DOHH2 (cell line): ENCODE measurements at regions not wholly inside any gene's neighbourhood (a gene's known extent, or its start where the extent isn't known, plus 50 kb on each side); places are given as distances from the start of the nearest gene placed in this dataset.

ENCODE experiments used
- H3F3A ChIP-seq: fragments of 200-600 bp; sonication (generic), shearing (Covaris generic); 2 replicates; pipeline ENCODE4 v1.6.0; 2016; ENCODE audit warnings: antibody characterized with exemption, mild to moderate bottlenecking; ENCODE audit not compliant: control insufficient read depth, insufficient read depth
- H3K27ac ChIP-seq: fragments of 200-600 bp; sonication (generic); 2 replicates; pipeline ENCODE4 v1.5.1; 2014; ENCODE audit warnings: low read depth, mild to moderate bottlenecking, low read length, moderate library complexity
- H3K27me3 ChIP-seq: fragments of 200-600 bp; sonication (generic); 2 replicates; pipeline ENCODE4 v1.6.1; 2014; ENCODE audit warnings: mild to moderate bottlenecking, low read length, mixed read lengths; ENCODE audit not compliant: control insufficient read depth
- H3K36me3 ChIP-seq: fragments of 200-600 bp; sonication (generic); 2 replicates; pipeline ENCODE4 v1.6.1; 2014; ENCODE audit warnings: mild to moderate bottlenecking, low read length, moderate library complexity, mixed read lengths; ENCODE audit not compliant: control insufficient read depth
- H3K4me1 ChIP-seq: fragments of 200-600 bp; sonication (generic); 2 replicates; pipeline ENCODE4 v1.6.1; 2014; ENCODE audit warnings: mild to moderate bottlenecking, low read length, mixed read lengths; ENCODE audit not compliant: control insufficient read depth
- H3K4me2 ChIP-seq: fragments of 200-600 bp; sonication (generic); 2 replicates; pipeline ENCODE4 v1.6.0; 2014; ENCODE audit warnings: mild to moderate bottlenecking, low read length, moderate library complexity
- H3K4me3 ChIP-seq: fragments of 200-600 bp; sonication (generic); 2 replicates; pipeline ENCODE4 v1.5.1; 2014; ENCODE audit warnings: mild to moderate bottlenecking, low read length, mixed read lengths
- H3K79me2 ChIP-seq: fragments of 200-600 bp; sonication (generic); 2 replicates; pipeline ENCODE4 v1.6.1; 2014; ENCODE audit warnings: mild to moderate bottlenecking, low read length, mixed read lengths; ENCODE audit not compliant: control insufficient read depth
- H3K9me2 ChIP-seq: fragments of 200-600 bp; sonication (generic); replicated peaks from 2 replicates; pipeline ENCODE4 v1.6.1; 2014; ENCODE audit warnings: mild to moderate bottlenecking, low read length, mixed read lengths; ENCODE audit not compliant: control insufficient read depth
- H3K9me3 ChIP-seq: fragments of 200-600 bp; sonication (generic); 2 replicates; pipeline ENCODE4 v1.6.1; 2014; ENCODE audit warnings: antibody characterized with exemption, low read length, mixed read lengths; ENCODE audit not compliant: control insufficient read depth, insufficient read depth
- H4K20me1 ChIP-seq: fragments of 200-600 bp; sonication (generic); 2 replicates; pipeline ENCODE4 v1.6.0; 2014; ENCODE audit warnings: low read depth, mild to moderate bottlenecking, antibody characterized with exemption, low read length, moderate library complexity; ENCODE audit not compliant: control insufficient read depth, insufficient read depth
- EZH2phosphoT487 ChIP-seq: fragments of 200-600 bp; sonication (generic); IDR thresholded peaks from 2 replicates; pipeline ENCODE4 v1.6.1; 2017; ENCODE audit warnings: borderline replicate concordance, mild to moderate bottlenecking, antibody characterized with exemption, low read length, moderate library complexity, mixed read lengths
- TF ChIP-seq, protein P1 (sequence below): fragments of 200-600 bp; sonication (generic); IDR thresholded peaks from one replicate; pipeline ENCODE4 v1.5.1; 2014; ENCODE audit warnings: antibody characterized with exemption, mild to moderate bottlenecking, low read depth, low read length; ENCODE audit not compliant: poor library complexity, severe bottlenecking

DNA sequence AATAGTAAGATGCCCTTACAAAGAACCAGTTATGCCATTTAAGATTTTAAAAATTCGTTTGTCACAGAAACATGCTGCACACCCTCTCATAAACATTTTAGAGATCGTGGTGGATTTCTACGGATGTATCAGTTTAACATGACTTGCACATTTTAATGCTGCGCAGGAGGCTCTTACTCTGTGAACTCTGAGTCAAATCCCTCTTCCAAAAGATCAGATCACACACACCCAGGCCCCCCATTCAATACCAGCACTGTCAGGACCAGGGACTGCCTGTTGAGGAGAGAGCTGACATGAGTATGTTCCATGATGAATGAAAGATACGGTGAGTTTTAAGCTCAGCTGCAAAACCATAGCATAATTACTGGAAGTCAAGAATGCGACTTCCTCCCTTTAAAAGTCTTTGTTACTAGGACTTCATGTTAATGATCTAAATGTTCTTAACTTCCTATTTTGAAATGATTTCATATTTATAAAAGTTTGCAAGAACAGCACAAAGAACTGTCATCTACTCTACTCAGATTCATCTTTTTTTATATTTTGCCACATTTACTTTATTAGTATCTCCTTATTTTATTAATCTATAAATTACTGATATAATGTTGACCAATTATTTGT lies 500.2 kb downstream of the GLRX3 start:
- H3K4me3 ChIP-seq = no peak overlapping the region
- no peak overlapping the region for H3K4me2 ChIP-seq
- H3F3A ChIP-seq = no peaks in the 10 kb centered on the region
- H3K79me2 ChIP-seq = no peaks in the 10 kb centered on the region
- no peaks in the 10 kb centered on the region for H3K9me3 ChIP-seq
- H3K9me2 ChIP-seq = no peaks in the 10 kb centered on the region
- no peak for TF ChIP-seq EZH2phosphoT487
- TF ChIP-seq, protein P1, sequence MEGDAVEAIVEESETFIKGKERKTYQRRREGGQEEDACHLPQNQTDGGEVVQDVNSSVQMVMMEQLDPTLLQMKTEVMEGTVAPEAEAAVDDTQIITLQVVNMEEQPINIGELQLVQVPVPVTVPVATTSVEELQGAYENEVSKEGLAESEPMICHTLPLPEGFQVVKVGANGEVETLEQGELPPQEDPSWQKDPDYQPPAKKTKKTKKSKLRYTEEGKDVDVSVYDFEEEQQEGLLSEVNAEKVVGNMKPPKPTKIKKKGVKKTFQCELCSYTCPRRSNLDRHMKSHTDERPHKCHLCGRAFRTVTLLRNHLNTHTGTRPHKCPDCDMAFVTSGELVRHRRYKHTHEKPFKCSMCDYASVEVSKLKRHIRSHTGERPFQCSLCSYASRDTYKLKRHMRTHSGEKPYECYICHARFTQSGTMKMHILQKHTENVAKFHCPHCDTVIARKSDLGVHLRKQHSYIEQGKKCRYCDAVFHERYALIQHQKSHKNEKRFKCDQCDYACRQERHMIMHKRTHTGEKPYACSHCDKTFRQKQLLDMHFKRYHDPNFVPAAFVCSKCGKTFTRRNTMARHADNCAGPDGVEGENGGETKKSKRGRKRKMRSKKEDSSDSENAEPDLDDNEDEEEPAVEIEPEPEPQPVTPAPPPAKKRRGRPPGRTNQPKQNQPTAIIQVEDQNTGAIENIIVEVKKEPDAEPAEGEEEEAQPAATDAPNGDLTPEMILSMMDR = no peak
- no peaks in the 10 kb centered on the region for H3K27me3 ChIP-seq
- no peaks in the 10 kb centered on the region for H4K20me1 ChIP-seq
- H3K4me1 ChIP-seq = no peaks in the 10 kb centered on the region
- no peaks in the 10 kb centered on the region for H3K36me3 ChIP-seq
- no peak overlapping the region for H3K27ac ChIP-seq

DNA sequence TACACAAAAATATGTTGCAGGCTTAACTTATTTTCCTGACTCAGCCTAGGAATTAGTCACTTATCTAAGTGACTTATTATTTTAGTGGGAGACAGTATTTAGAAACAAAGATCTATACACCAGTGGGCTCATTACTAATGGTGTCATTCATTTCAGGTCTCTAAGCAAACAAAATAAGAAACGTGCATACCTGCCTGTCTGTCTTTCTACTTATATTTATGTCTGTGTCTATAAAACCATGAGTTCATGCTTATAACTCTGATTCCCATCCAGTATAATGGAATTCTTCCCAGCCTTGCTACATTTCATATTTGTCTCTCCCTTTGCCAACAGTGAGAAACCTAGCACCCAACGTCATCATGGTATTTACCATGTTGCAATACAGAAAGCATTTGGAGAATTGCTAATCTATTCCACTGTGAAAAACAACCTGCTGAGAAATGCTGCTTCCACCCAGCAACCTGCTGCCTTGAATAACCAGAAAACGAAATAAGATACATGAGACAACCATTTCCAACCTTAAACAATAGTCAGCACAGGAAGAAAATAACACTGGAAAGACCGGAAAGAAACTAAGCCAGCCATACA lies 501.0 kb downstream of the GLRX3 start:
- H3K79me2 ChIP-seq = no peaks in the 10 kb centered on the region
- H3K9me2 ChIP-seq = no peaks in the 10 kb centered on the region
- no peaks in the 10 kb centered on the region for H3K4me1 ChIP-seq
- no peaks in the 10 kb centered on the region for H4K20me1 ChIP-seq
- no peaks in the 10 kb centered on the region for H3K36me3 ChIP-seq
- no peaks in the 10 kb centered on the region for H3K9me3 ChIP-seq
- no peak overlapping the region for H3K4me3 ChIP-seq
- H3F3A ChIP-seq = no peaks in the 10 kb centered on the region
- TF ChIP-seq, protein P1 = no peak
- no peak for TF ChIP-seq EZH2phosphoT487
- H3K27ac ChIP-seq = no peak overlapping the region
- H3K4me2 ChIP-seq = no peak overlapping the region
- no peaks in the 10 kb centered on the region for H3K27me3 ChIP-seq

DNA sequence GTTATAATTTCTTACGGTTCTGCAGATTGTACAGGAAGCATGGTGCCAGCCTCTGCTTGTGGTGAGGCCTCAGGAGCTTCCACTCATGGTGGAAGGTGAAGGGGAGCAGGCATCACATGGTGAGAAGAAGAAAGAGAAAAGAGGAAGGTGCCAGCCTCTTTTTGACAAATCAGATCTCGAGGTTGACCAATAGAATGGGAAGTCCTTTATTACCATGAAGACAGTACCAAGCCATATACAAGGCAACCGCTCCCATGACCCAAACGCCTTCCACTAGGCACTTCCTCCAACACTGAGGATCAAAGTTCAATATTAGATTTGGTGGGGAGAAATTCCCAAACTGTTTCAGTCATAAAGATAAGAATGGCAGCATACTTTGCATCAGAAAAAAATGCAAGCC lies 502.8 kb downstream of the GLRX3 start:
- Histone ChIP-seq H3K4me1 (no peaks in the 10 kb centered on the region), H3K27ac (no peak overlapping the region), H3K4me2 (no peak overlapping the region), H3K9me3 (no peaks in the 10 kb centered on the region), H3K36me3 (no peaks in the 10 kb centered on the region), H3K4me3 (no peak overlapping the region), H4K20me1 (no peaks in the 10 kb centered on the region), H3K27me3 (no peaks in the 10 kb centered on the region), H3F3A (no peaks in the 10 kb centered on the region), H3K79me2 (no peaks in the 10 kb centered on the region), H3K9me2 (no peaks in the 10 kb centered on the region)
- no peak for TF ChIP-seq EZH2phosphoT487
- TF ChIP-seq, protein P1 = no peak
